ENCODE measurements at regions not wholly inside any gene's neighbourhood (a gene's known extent, or its start where the extent isn't known, plus 50 kb on each side); places are given as distances from the start of the nearest gene placed in this dataset.
A peak's percentile ranks its signal among the peaks of the same experiment; 100 is the strongest.

DNA sequence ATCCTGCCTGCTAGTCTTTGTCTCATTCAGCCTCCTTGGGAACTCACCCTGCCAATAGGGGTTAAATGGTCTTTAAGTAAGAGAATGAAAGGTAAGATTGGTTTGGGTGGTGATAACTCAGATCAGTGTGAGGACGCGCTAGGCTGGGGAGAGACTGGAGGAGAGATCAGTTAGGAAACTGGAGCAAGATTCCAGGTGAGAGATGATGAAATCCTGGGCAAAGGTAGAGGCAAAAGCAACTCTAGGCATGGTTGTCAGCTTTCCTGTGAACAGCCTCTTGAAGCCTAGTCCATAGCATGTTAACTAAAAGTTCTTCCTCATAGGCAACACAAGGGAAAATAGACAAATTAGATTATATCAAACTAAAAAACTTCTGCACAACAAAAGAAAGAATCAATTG, 145.2 kb upstream of the ANKRD28 start:
- DNase-seq (ENCODE audit: low read depth in 4 of 4, low spot score in 3 of 4) = no peak

DNA sequence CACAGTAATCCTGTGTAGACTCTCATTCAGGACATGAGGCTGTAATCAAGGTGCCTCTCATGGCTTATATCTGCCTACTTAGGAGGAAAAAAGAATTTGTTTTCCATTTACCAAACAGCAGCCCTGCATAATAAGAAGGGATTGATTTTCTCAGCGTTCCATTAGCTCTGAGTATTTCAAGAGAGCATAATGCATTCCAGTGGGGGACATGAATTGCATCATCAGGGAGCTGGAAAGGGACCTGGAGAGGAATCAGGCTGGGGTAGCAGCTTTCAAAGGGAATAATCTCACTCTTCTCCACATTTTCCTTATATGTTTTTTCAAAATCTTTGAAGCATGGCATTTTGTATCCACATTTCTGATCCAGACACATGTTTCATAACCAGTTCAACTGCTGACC, 150.6 kb upstream of the ANKRD28 start:
- DNase-seq (ENCODE audit: low read depth in 4 of 4, low spot score in 3 of 4) = no peak

- no peak for DNase-seq (ENCODE audit: low read depth in 4 of 4, low spot score in 3 of 4)
These were observed 154.9 kb upstream of the ANKRD28 start for GRCh38 chr3:15952543-15953175.

DNA sequence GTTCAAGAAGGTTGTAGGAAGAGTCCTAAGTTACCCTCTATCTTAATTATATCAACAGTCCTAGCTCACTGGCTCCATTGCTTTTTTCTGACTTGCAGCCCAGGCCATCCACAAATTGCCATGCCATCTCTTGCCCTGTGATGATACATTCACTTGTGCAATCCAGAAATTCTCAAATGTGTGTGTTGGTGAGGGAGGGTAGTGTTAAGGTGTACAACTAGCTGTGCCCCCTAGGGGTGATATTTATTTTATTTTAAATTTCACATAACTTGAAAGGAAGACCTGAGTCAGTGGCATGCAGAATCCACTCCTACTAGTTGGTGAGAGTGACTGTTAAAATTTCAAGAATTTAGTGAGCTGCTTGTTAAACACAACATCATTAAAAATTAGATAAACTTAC, 156.1 kb upstream of the ANKRD28 start:
- DNase-seq (ENCODE audit: low read depth in 4 of 4, low spot score in 3 of 4) = no peak

DNA sequence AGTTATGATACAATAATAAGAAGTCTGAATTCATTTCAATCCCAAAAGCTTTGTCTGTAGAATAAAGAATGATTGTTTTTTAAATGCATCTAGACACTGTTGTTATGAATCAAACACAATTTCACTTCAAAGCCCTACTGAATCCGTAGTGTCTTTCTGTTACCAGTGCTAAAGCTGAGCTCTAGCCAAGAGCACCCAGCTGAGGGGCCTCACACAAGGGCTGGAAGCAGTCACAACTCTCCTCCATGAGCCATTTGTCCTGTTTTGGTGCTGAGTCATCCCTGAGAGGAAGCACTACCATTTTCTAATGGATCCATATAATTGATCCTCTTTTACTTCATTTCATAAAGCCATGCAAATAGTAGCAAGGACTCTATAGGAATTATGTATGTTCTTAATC, 158.2 kb upstream of the ANKRD28 start:
- no peak for DNase-seq (ENCODE audit: low read depth in 4 of 4, low spot score in 3 of 4)

- DNase-seq (ENCODE audit: low read depth in 4 of 4, low spot score in 3 of 4) = no peak
These were observed 161.1 kb upstream of the ANKRD28 start for GRCh38 chr3:15958692-15959433.

GRCh38 chr3:15959434-15959811, 161.6 kb upstream of the ANKRD28 start:
- no peak for DNase-seq (ENCODE audit: low read depth in 4 of 4, low spot score in 3 of 4)

GRCh38 chr3:15964605-15965442, 167.0 kb upstream of the ANKRD28 start:
- DNase-seq (ENCODE audit: low read depth in 4 of 4, low spot score in 3 of 4) = peak in 3 of 4 donors; percentile 20 to 38 (median 26)

DNA sequence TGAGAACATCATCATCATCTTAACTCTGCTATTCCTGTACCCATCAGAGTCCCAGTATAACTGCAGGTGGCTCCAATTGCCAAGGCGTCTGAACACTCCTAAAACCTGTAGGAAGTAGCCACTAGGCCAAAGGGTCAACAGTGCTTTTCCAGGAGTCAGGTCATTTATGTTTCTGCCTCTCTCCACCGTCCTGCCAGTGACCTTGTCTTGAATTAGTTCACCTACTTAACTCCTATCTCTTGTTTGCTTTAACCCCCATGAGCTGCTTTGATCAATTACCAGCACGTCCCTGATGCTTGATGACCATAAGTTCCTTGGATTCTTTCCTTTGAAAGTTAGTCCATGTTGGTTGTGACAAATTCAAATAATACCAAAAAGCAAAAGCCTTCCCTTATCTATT, 169.8 kb upstream of the ANKRD28 start:
- DNase-seq (ENCODE audit: low read depth in 4 of 4, low spot score in 3 of 4) = no peak

DNA sequence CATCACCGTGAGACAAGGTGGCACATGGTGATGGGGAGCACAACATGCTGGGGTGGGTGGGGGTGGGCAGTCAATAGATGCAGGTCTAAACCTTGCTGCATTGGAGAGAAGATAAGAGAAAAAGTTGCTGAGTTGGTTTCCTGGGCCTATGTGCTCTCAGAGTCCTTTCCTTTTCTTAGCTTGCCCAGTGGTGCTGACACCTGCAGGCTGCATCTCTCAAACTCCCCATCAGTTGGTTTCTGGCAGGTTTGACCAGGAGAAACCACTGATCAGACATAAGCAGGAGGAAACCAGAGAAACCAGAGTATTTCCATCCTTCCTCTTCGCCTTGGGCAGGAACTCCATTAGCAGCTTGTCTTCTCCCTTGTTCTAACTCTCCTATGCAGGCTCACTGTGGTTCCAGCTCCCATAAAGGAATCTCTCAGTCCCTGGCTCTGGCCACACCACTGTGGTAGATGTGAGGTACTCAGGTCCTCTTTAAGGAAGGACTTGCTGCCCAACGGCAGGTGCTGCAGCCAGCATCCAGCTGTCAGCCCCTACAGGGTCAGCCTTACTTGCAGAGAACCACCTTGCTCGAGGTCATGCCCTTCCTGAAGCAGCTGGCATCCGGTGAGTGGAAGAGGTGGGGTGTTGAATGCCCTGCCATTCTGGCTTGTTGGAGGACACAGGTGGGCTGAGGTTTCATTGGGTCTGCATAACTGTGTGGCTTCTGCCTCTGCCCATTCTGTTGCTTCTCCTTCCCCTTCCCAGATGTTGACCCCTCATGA, 172.3 kb upstream of the ANKRD28 start:
- DNase-seq (ENCODE audit: low read depth in 4 of 4, low spot score in 3 of 4) = no peak

GRCh38 chr3:15973414-15973813, 175.6 kb upstream of the ANKRD28 start:
- DNase-seq (ENCODE audit: low read depth in 4 of 4, low spot score in 3 of 4) = no peak

DNA sequence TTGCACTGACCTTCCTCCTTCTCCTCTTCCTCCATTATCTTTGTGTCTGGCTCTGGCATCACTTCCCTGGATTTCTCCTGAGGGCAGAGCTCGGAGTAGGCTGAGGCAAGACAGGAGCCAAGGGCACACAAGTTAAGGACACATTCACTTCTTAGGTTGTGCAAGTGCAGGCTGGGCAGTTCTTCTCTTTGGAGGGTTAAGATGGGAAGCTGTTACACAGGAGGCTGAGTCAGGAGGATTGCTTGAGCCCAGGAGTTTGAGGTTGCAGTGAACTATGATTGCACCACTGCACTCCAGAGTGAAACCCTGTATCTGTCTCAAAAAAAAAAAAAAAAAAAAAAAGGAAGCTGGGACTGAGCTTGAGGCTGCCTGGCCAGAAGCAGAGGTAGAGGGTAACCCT, 176.2 kb upstream of the ANKRD28 start:
- DNase-seq (ENCODE audit: low read depth in 4 of 4, low spot score in 3 of 4) = no peak

GRCh38 chr3:15974647-15975046, 176.9 kb upstream of the ANKRD28 start:
- DNase-seq (ENCODE audit: low read depth in 4 of 4, low spot score in 3 of 4) = no peak

- no peak for DNase-seq (ENCODE audit: low read depth in 4 of 4, low spot score in 3 of 4)
These were observed 178.7 kb upstream of the ANKRD28 start for GRCh38 chr3:15976524-15976923.

DNA sequence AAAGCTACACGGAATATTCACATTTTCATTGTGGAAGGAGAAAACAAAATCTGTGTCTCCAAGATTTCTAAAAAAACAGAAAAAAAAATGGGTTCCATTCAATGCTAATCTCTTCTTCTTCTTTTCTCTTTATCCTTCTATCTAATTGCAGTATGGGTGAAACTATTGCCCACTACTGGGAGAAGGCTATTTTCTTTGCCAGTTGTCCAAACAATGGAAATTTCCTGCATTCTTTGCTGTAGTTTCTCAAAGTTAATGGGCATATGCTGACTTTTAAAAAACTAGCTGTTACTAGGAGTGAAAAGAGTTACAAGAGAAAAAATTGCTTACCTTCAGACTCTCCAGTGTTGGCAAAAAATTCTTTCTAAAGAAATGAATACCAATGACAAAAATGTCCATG, 179.3 kb upstream of the ANKRD28 start:
- no peak for DNase-seq (ENCODE audit: low read depth in 4 of 4, low spot score in 3 of 4)

GRCh38 chr3:15977598-15978232, 179.9 kb upstream of the ANKRD28 start:
- no peak for DNase-seq (ENCODE audit: low read depth in 4 of 4, low spot score in 3 of 4)

GRCh38 chr3:15978801-15979200, 181.0 kb upstream of the ANKRD28 start:
- no peak for DNase-seq (ENCODE audit: low read depth in 4 of 4, low spot score in 3 of 4)

- no peak for DNase-seq (ENCODE audit: low read depth in 4 of 4, low spot score in 3 of 4)
These were observed 181.7 kb upstream of the ANKRD28 start for GRCh38 chr3:15979495-15979894.

DNA sequence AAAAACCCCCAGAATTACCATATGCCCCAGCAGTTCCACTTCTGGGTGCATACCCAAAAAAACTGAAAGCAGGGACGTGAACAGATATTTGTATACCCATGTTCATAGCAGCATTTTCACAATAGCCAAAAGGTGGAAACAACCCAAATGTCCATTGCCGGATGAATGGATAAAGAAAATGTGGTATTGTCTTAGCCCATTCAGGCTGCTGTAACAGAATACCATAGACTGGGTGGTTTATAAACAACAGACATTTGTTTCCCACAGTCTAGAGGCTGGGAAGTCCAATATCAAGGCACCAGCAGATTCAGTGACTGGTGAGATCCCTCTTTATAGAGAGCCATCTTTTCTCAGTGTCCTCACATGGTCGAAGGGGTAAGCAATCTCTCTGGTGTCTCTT, 182.1 kb upstream of the ANKRD28 start:
- DNase-seq (ENCODE audit: low read depth in 4 of 4, low spot score in 3 of 4) = no peak

- no peak for DNase-seq (ENCODE audit: low read depth in 4 of 4, low spot score in 3 of 4)
These were observed 184.5 kb upstream of the ANKRD28 start for GRCh38 chr3:15982243-15982642.

Data from right renal pelvis (tissue), 4 donors.